HS-27A (cell line): ENCODE measurements at regions not wholly inside any gene's neighbourhood (a gene's known extent, or its start where the extent isn't known, plus 50 kb on each side); places are given as distances from the start of the nearest gene placed in this dataset.
"Not testable (repeated sequence)": the region's sequence is repeated elsewhere in the genome, so short reads cannot be mapped to it uniquely, and the experiment has no call there.

Experiments
- DNase-seq: peaks from one replicate; pipeline ENCODE4 v3.0.0-alpha.2; 2012; ENCODE audit warnings: low read depth, missing footprints

DNA sequence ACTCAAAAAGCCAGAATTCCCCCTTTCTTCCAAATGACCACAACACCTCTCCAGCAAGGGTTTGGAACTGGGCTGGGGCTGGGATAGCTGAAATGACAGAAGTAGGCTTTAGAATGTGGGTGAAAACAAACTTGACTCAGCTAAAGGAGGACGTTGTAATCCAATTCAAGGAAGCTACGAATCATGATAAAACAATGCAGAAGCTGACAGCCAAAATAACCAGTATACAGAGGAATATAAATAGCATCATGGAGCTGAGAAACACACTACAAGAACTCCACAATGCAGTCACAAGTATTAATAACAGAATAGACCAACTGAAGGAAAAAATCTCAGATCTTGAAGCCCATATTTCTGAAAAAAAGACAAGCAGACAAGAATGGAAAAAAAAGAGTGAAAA lies 95.8 kb upstream of the TET2 start:
- no peak for DNase-seq

DNA sequence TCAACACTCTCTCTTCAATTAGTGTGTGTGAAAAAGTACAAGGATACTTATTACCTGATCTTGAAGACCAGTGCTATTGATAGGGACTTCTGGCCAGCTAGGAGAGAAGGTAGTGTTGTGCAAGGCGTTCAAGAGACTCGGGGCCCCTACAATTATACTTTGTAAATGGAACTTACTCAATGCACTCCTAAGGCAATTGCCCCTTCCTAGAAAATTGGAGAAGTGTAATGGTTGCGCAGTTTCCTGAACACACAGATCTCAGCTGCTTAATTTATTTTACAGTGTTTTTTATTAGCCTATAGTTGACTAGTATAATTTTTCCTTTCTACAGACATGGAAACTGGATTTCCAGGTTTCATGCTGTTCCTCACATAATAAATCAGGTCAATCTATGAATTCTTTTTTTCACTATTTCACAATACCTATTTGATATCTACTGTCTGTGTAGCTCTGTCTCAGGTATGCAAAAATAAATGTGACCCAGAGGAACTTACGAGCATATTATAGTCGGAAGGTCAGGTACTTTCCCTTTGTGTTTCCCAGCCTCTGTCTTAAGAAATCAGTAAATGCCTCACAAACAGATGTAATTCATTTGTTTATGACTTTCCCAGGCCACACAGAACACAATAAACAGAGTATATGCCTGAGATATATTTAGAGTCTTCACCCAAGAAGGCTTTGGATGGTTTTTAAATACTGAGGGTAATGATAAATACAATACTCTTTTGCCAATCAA lies 89.1 kb upstream of the TET2 start:
- no peak for DNase-seq

DNA sequence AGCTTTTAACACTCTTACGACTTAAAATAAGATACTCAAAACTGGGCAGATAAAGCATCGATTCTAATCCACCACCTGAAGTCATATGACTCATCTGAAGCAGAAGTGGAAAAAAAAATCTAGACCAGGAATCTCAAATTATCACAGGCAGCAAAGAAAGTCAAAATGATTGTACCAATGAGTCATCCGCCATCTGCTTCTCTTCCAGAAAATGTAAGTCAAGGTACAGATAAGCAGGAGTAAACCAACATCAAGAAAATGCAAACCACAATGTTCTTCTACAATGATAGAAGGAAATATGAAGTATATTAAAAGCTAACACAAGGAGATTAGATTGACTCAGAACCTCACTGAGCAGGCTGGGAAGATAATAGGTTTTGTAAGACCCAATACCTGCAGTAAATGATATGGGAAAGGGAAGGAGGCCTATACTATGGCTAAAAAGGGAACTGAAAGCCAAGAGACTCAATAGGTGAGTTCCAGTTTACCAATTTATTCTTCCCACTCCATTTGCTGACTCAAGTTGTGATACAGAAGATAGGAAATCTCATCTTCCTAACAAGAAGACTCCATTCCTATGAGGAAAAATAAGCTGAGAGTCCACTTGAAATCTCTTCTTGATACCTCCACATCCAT lies 88.4 kb upstream of the TET2 start:
- DNase-seq: peak; percentile 66

DNA sequence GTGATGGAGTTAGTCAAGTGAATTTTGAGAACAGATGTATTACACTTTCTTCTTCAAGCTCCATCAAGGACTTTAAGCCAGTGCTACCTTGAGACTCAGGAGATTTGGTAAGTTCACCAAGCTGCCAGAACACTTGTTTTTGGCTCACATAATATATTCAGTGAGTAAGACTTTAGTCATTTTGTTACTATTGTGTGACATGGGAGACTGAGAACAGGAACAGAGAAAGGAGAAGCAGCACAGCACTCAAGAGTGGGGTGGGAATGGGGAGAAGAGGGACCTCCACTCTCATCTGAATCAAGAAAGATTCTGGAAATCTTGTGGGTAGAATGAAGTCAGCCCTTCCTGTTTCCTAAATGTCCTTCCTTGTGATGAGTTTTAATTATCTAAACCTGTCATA lies 87.3 kb upstream of the TET2 start:
- DNase-seq: no peak

DNA sequence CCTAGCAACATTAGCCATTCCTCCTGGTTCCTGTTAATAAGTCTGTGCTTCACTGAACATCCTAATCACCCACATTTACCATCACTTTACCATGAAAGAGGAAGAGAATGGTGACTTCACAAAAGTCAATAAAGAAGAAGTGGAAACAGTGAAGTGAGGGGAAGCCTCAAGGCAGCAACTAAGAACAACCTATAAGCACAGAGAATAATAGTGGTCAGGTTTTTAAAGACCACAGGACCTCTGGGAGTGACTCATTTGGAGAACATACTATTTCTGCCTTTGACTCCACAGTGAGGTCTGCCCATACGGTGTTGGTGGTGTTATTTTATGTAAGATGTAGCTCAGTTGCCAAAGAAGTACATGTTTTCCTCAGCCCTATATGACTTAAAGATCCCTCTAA lies 86.0 kb upstream of the TET2 start:
- DNase-seq: no peak

DNA sequence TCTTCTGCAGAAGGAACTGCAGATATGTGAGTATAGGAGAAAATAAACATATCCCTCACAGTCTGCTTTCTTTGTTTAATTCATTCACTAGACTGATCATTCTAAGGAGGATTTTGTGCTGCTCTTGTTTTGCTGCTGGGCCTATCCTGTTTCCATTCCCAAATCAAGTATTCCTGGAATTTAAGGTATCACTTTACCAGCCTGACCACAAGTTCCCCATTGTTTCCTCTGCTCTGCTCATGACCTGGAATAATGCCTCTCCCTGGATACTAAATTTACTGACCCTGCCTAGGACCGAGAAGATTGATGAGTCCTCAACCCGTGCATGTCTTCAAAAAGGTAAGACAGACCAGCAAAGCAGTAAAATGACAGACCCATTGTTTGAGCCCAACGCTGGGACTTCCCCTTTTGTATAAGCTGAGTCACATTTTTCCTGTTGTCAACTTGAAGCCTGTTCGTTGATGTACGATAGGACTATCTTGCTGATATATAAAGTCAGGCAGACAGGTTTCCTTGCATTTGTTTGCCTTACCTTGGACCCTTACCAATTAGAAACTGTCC lies 85.5 kb upstream of the TET2 start:
- no peak for DNase-seq

DNA sequence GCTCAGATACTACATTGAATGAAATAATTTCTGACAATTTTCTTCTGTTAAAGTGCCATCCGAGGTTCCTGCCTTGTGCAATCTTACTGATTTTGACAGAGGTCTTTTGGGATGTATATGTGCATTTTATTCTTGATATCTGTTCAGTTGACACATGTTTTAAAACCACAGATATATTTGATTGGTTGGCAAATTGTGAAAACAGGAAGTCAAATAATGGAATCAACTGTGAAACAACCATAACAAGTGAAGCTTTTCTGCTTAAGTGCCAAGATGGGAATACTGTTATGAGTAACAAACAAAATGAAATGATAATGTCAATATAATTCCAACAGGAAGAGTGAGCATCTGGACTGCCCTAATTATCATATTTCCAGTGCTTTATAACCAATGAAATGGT lies 84.9 kb upstream of the TET2 start:
- DNase-seq: no peak

DNA sequence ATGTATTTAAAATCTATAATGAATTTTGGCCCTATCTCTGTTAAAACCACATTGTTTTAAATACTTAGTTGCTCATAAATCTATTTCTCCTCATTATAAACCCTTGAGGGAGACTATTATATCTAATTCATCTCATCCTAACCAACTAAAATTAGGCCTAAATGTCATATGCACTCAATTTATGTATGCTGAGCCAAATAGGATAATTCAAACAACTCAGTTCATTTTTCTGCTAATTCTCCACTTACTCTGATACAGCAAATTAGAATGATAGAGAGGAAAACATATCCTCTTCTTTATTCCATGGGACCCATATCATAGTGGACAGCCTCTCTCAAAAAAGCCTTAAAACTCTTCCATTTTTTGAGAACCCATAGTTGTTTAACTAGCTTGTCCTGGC lies 80.3 kb upstream of the TET2 start:
- DNase-seq: no peak

DNA sequence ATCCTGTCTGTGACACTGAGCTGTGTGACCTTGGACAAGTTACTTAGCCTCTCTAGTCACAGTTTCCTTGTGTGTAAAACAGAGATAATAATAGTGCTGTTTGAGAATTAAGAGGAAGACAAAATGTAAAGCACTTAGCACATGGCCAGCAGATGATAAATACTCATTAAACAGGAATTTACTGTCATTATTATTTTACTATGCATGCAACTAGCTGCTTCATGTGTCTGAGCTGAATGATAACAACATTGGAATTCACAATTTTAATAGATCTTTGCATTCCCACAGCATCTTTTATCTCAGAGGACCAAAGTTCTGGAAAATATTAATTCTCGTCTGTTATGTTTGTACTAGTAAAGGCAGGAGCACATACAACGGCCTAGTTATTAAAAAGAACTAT lies 79.2 kb upstream of the TET2 start:
- no peak for DNase-seq

DNA sequence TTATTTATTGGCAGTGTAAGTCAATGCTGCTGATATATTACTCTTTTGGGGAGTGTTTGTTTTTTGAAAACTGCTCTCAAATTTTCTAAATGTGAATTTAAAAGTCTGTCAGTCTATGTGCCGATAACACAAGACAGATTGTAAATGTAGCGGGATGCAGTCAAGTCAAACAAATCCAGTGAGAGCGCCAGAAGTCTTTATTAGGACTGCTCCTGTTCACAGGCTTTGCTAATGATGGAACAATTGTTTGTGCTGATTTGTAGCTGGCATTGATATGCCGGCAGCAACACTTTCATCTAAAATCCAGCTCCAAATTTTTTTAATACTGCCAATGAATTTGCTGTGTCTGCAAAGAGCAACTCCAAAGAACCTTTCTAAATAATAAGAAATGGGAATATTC lies 78.7 kb upstream of the TET2 start:
- DNase-seq: no peak

DNA sequence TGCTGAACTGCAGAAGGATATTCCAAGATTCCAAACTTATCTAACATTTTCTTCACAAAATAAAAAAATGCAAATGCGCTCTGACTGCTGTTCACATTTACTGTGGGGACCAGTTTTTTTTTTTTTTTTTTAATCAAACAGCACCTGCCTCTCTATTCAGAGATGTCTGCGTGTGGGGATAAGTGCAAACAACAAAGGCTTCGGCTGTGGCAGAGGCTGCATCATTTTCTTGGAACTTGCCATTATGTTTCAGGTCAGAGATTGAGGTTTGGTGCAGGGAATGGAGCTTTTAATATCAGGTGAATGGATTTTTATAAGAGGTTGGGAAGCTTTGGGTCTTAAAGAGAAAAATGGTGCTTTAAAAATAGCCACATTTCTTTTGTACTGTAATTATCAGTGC lies 78.2 kb upstream of the TET2 start:
- DNase-seq: no peak

DNA sequence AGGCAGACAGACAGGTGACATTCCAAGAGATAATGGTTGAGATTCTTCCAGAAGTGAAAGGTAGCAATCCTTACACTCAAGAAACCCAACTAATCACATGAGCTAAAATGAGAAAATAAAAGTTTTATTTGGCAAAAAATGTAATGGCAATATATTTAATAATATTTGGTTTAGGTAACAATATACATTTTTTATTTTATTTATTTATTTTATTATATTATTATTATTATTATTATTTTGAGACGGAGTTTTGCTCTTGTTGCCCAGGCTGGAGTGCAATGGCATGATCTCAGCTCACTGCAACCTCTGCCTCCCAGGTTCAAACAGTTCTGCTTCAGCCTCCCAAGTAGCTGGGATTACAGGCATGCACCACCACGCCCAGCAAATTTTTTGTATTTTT lies 74.6 kb upstream of the TET2 start:
- not testable (repeated sequence) for DNase-seq

DNA sequence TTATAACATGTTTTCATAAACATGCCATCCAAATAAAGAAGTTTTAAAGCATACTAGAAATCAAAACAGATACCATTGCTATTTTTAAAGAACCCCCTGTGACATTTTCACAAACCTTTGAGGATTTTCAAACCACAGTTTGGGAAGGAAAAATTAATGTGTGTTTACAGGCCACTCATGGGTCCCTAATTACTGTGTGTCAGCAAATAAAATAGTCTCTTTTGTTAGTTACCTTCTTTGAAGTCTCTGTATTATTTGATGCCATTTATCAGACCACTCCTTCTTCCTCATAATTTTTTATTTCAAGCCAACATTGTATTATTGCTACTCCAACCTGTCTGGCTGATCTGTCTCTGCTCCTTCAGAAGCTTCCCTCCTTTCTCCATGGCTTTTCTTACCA lies 72.6 kb upstream of the TET2 start:
- no peak for DNase-seq

DNA sequence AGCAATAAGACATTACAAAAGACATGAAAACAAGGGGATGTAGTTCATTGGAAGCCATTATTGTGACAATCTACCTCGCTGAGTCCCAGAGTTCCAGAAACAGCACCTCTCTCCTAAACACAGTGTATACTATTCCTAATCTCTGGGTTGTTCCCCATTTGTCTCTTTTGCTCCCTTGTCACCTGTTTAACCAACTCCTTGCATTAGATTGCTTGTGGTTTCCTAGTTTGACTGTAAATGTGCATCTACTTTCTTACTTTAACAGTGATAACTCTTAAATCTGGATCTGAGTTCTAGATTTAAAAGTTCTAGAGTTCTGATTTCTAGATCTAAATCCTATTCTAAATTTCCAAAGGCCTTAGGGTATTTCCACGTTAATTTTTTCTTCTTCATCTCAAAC lies 71.6 kb upstream of the TET2 start:
- no peak for DNase-seq

DNA sequence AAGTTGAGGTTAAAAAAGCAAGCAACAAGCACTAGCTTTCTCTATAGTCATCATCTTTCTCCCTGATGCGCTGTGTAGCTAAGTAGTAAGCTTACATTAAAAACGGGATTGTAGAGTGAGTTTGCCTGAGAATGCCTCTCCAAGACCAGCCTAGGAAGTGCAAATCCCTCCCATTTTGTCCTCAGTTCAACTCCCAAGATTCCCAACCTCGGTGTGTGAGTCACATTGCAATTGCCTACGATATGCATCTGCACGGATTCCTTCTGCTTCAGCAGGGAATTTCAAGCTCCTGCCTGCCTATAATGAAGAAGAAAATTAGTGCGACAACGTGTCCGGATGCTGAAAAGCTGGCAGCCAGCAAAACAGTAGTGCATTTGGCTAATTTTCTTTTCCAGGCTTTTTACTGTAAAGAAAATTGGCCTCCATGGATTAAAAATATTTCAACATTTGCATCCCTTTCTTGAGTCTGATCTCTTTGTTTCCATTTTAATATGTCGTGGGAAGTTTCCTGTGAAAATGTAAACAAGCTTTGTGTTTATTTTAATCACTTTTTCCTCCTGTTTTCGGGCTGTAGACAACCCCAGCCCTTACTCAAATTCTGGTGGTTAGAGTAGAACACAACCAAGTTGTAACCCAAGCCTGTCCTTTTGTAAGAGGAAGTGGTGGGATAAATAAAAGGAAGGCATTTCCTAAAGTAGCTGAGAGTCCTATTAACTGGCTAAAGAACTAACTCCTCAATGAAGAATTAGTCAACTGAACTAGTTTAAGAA lies 58.4 kb upstream of the TET2 start:
- DNase-seq: peak; percentile 90

DNA sequence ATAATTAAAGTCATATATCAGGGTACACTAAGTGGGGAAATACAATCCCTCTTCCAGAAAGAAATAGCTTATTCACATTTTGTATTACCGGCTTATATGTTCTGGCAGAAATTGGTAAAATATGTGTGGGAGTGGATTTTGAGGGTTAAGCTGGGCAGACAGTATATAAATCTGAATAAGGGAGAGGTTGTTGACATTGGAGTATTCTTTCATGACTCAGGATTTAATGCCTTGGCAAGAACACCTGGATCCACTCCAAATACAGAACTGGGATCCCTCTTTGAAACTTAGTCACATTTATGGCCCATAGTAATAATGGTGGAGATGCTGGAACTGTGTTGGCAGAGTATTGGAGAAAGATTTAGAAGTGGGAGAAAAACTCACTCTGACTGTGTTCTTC lies 54.3 kb upstream of the TET2 start:
- DNase-seq: peak; percentile 68

DNA sequence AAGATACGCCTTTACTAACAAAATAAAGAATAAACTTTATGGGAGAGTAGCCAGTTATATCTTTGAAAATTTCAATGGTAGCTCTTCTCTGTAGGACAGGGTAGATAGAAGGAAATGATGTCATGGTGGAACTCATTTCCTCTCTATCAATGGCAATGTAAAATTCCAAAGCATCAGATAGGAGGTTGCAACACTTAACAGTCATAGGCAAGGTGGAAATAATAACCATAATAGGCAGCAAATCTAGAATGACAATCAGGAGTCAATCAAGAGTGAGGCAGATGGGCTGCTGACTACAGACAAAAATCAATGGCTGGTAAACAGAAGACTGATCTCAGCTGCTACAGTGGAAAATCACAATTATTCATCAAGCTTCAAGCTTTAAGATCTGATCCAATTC lies 53.9 kb upstream of the TET2 start:
- no peak for DNase-seq

DNA sequence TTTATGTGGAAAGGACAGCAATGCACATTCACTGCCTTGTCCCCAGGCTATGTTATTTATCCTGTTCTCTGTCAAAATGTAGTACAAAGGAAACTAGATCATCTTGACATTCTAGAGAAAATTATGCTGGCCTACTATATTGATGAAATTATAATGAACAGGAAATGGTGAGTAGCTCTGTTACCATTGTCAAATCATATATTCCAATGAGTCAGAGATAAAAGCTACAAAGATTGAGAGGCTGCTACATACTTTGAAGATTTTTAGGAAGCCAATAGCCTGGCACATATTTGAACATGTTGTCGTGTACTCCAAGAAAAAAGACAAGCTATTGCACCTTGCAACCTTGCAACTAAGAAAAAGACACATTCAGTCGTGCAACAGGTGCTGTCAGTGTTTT lies 52.7 kb upstream of the TET2 start:
- DNase-seq: no peak
